Activated naive CD4-positive, alpha-beta T cell treated with anti-CD3 and anti-CD28 coated beads, Interleukin-2, amount 10 ng/mL, durations not matched to agents 7 days and 5 days (primary cell): ENCODE measurements at regions not wholly inside any gene's neighbourhood (a gene's known extent, or its start where the extent isn't known, plus 50 kb on each side); places are given as distances from the start of the nearest gene placed in this dataset.
"Not testable (repeated sequence)": the region's sequence is repeated elsewhere in the genome, so short reads cannot be mapped to it uniquely, and the experiment has no call there.

ENCODE experiments used
- CTCF ChIA-PET: fragments of 350-600 bp; sonication (Branson Sonifier 250); formaldehyde crosslinking; loops from one replicate; lab custom pipeline; 2021; ENCODE audit warnings: antibody characterized with exemption; lab: Charles Lee
- DNase-seq: peaks from one replicate; pipeline ENCODE4 v3.0.0-alpha.2; 2020
- H3K27ac Mint-ChIP-seq: one replicate; pipeline ENCODE4 v1.8.0; 2021; ENCODE audit warnings: mild to moderate bottlenecking, moderate library complexity, mixed read lengths
- H3K27me3 Mint-ChIP-seq: one replicate; pipeline ENCODE4 v1.8.0; 2021; ENCODE audit warnings: mild to moderate bottlenecking, mixed read lengths
- H3K36me3 Mint-ChIP-seq: one replicate; pipeline ENCODE4 v1.8.0; 2021; ENCODE audit warnings: mixed read lengths
- H3K4me1 Mint-ChIP-seq: one replicate; pipeline ENCODE4 v1.8.0; 2021; ENCODE audit warnings: mixed read lengths
- H3K4me3 Mint-ChIP-seq: one replicate; pipeline ENCODE4 v1.8.0; 2021; ENCODE audit warnings: mild to moderate bottlenecking, moderate library complexity, mixed read lengths
- H3K9me3 Mint-ChIP-seq: one replicate; pipeline ENCODE4 v1.8.0; 2021; ENCODE audit warnings: mixed read lengths

DNA sequence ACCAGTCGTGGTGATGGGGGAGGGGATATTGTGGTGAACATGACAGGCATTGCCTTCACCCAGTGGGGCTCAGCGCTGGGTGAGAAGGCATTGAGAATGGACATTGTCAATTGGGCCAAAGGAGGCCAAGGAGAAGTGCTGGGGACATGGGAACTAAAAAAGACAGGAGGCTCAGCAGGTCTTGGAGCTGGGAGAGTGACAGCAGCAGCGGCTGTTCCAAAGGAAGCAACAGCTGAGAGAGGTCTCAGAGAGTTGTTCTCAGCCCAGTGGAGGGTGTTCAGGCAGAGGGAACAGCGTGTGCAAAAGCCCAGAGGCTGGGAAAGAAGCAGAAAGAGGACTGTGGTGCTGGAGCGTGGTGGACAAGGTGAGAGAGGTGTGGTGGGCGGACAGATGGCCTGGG lies 56.6 kb upstream of the ASNS start:
- Mint-ChIP-seq H3K27me3 (peaks cover 27% of the 10 kb centered on the region), H3K4me3 (peak overlapping the region; percentile 58)
- H3K4me1 Mint-ChIP-seq, DNase-seq, H3K36me3 Mint-ChIP-seq, H3K9me3 Mint-ChIP-seq, H3K27ac Mint-ChIP-seq, CTCF ChIA-PET: not testable (repeated sequence)

DNA sequence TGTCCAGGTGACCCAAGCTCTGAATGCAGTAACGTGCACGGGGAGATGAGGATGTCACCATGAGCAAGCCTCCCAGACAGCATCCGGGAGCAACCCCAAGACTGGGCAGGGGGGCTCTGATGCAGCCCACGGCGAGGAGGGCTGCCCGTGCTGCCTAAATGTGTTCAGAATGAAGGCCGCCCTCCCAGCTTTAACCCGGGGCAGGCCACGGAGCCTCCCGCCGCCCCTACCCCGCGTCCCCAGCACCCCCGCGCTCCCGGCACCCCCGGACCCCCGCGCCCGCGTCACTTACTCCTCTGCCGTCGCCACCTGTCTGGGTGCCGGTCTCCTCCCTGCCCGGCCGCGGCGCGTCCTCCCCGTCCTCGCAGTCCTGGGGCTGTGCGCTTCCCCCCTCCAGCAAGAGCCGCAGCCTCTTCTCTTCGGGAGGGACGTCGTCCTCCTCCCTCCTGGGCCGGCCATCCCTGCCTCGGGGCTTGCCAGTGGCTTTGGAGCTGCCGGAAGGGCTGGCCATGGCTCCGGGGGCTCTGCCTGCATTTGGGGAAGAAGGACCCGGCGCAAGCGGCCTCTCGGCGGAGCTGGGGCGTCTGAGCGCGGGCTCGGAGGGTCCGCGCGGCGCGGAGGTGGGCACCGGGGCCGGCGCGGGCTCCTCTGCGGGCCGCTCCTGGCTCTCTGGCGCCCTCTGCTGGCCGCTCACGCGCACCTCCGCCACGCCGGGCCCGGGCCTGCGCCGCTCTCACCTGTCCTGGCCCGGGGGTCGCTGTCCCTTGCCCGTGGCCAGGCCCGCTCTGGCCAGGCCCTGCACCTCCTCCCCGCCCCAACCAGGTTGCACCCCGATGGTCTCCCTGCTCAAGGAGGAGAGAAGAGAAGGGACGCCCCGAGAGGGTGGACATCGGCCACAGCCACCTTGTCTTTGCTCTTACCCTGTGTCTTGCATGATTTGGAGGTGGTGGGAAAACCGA lies 55.9 kb upstream of the ASNS start:
- peak overlapping the region; percentile 58 for H3K4me3 Mint-ChIP-seq
- H3K27ac Mint-ChIP-seq, H3K4me1 Mint-ChIP-seq, CTCF ChIA-PET, H3K36me3 Mint-ChIP-seq, H3K9me3 Mint-ChIP-seq: not testable (repeated sequence)
- peaks cover 27% of the 10 kb centered on the region for H3K27me3 Mint-ChIP-seq
- DNase-seq = peak; percentile 72
